ENCODE measurements at regions not wholly inside any gene's neighbourhood (a gene's known extent, or its start where the extent isn't known, plus 50 kb on each side); places are given as distances from the start of the nearest gene placed in this dataset.

DNA sequence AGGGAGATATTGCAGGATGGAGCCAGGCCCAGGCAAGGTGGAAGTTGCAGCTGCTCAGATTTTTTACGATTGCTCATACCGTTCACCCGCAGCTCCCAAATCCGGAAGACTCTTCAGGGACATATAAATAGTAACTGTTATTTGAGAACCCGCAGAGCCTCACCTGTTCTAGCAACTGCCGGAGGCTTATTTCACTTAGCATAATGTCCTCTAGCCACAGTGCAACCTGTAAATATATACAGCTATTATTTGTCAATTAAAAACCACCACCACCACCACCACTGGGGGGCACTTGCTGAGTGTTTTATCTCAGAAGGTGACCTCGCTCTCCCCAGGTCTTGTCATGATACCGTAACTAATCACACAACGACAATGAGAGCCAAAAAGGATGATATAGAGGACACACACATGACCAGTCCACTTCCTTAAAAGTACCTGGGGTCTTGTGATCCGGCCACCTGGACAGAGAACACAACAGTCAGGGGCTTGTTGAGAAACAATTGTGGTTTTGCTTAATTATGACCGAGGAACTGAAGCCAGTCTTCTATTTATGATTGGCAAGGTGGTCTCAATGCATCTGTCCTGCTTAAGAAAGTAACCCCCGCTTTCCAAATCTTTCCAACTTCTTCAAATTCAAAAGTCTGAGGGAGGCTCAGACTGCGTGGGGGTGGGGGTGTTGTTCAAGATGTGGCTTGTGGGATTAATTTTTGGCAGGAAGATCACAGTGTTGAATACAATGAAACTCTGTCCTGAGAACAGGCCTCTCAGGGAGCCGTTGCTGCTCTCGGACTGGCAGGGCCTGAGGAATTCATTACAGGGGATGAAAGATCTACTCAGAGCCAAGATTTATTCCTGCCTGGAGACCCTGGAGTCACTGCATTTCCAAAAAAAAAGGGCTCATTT, 72.3 kb upstream of the PRNP start:
- DNase-seq (ENCODE audit: low spot score) (no peak), ATAC-seq (ENCODE audit: insufficient number of reproducible peaks, low FRiP score, low read depth) (no peak)
- no peak overlapping the region for H3K4me3 ChIP-seq

DNA sequence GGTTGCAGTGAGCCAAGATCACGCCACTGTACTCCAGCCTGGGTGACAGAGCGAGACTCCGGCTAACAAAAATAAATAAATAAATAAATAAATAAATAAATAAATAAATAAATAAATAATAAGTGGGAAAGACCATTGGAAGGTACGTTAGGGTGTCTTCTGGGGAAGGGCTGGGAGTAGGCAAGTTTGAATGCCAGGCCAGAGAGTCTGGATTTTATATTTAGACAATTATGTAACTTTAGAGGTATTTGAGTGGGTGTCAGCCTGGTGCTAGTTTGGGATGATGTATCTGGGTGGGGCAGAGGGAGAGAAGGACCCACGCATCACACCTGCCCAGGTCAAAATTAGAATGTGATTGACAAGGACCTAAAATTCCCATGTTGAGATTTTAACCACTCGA, 73.1 kb upstream of the PRNP start:
- TF ChIP-seq, protein P1, sequence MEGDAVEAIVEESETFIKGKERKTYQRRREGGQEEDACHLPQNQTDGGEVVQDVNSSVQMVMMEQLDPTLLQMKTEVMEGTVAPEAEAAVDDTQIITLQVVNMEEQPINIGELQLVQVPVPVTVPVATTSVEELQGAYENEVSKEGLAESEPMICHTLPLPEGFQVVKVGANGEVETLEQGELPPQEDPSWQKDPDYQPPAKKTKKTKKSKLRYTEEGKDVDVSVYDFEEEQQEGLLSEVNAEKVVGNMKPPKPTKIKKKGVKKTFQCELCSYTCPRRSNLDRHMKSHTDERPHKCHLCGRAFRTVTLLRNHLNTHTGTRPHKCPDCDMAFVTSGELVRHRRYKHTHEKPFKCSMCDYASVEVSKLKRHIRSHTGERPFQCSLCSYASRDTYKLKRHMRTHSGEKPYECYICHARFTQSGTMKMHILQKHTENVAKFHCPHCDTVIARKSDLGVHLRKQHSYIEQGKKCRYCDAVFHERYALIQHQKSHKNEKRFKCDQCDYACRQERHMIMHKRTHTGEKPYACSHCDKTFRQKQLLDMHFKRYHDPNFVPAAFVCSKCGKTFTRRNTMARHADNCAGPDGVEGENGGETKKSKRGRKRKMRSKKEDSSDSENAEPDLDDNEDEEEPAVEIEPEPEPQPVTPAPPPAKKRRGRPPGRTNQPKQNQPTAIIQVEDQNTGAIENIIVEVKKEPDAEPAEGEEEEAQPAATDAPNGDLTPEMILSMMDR (IDR thresholded peaks at IDR 0.05), result no peak
- Histone ChIP-seq H3K27me3 (replicated peaks; ENCODE audit: insufficient read depth) (no peaks in the 10 kb centered on the region), H3K9me3 (no peaks in the 10 kb centered on the region), H3K4me1 (ENCODE audit: control insufficient read depth in 1 of 2, low read depth in 2 of 2) (peaks cover 0 to 8% of the 10 kb centered on the region in 2 donors), H3K27ac (no peak overlapping the region), H3K36me3 (no peaks in the 10 kb centered on the region), H3K4me3 (no peak overlapping the region)
- DNase-seq (ENCODE audit: low spot score) (no peak), ATAC-seq (ENCODE audit: insufficient number of reproducible peaks, low FRiP score, low read depth) (no peak)

More for the DNA sequence above, 72.3 kb upstream of the PRNP start:
- Histone ChIP-seq H3K27ac (no peak overlapping the region), H3K4me1 (ENCODE audit: control insufficient read depth in 1 of 2, low read depth in 2 of 2) (peaks cover 0 to 8% of the 10 kb centered on the region in 2 donors), H3K9me3 (no peaks in the 10 kb centered on the region), H3K27me3 (replicated peaks; ENCODE audit: insufficient read depth) (no peaks in the 10 kb centered on the region), H3K36me3 (no peaks in the 10 kb centered on the region)
- TF ChIP-seq, protein P1 (IDR thresholded peaks at IDR 0.05), result no peak

DNA sequence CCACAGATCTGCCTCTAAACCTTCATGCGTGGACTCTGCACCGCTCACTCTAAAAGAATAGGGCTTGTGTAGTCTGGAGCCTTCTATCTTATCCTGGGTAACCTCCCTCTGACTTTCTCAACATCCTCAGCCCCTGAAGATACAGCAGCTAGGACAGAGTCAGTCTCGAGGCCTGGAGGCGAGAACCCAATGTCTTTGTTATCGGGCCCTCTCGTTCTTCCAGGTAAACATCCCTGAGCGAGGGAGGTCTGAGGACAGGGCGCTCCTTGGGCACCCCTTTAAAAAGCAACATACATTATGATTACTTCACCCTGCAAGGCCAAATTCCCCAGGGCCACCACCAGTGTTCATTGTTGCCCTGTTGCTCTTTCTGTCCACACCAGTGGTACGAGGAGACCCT, 75.4 kb upstream of the PRNP start:
- H3K27ac ChIP-seq, result no peak overlapping the region
- peaks cover 0 to 8% of the 10 kb centered on the region in 2 donors for H3K4me1 ChIP-seq (ENCODE audit: control insufficient read depth in 1 of 2, low read depth in 2 of 2)
- TF ChIP-seq, protein P1 (IDR thresholded peaks at IDR 0.05), result no peak
- H3K27me3 ChIP-seq (replicated peaks; ENCODE audit: insufficient read depth), result no peaks in the 10 kb centered on the region
- H3K9me3 ChIP-seq, result no peaks in the 10 kb centered on the region
- H3K36me3 ChIP-seq, result no peaks in the 10 kb centered on the region
- DNase-seq (ENCODE audit: low spot score), result no peak
- no peak for ATAC-seq (ENCODE audit: insufficient number of reproducible peaks, low FRiP score, low read depth)
- no peak overlapping the region for H3K4me3 ChIP-seq

DNA sequence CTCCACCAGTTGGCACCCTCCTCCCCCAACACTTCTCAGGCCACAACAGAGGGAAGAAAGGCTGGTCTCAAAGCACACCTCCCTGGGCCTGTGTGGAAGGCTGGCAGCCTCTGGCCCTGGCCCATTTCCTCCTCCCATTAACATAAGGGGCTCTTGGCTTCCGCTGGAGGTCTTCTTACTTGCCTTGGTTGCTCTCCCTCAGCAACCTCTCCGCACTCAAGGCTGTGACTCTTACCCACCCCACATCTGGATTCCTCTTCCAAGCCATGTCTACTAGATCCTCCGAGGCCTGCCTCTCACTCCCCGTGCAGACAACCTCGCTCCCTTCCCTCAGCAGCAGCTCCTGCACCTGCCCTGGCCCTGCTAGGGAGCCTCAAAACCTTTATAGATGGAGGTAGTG, 76.7 kb upstream of the PRNP start:
- DNase-seq (ENCODE audit: low spot score), result no peak
- ATAC-seq (ENCODE audit: insufficient number of reproducible peaks, low FRiP score, low read depth), result no peak
- Histone ChIP-seq H3K36me3 (no peaks in the 10 kb centered on the region), H3K9me3 (no peaks in the 10 kb centered on the region), H3K27me3 (replicated peaks; ENCODE audit: insufficient read depth) (no peaks in the 10 kb centered on the region), H3K4me3 (no peak overlapping the region), H3K4me1 (ENCODE audit: control insufficient read depth in 1 of 2, low read depth in 2 of 2) (peaks cover 0 to 8% of the 10 kb centered on the region in 2 donors), H3K27ac (no peak overlapping the region)
- TF ChIP-seq, protein P1 (IDR thresholded peaks at IDR 0.05), result no peak

DNA sequence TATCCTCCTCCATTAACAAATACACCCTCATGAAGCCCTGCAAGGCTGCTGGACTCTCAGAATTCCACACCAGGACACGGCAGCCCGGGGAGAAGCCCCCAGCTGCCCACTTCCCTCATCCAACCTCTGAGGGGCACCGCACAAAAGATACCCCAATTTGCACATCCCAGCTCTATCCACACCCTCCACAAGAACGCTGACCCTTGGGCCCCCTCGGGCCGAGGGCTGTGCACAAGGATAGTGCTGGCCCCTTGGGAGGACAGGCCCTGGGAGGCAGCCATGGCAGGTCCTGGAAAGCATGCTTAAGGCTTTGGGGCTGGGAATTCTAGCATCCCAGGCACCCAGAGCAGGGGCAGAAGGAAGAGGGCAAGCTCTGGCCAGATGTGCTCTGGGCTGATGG, 77.4 kb upstream of the PRNP start:
- DNase-seq (ENCODE audit: low spot score) (no peak), ATAC-seq (ENCODE audit: insufficient number of reproducible peaks, low FRiP score, low read depth) (no peak)
- H3K36me3 ChIP-seq, result no peaks in the 10 kb centered on the region
- TF ChIP-seq, protein P1 (IDR thresholded peaks at IDR 0.05), result no peak
- no peak overlapping the region for H3K27ac ChIP-seq
- H3K4me1 ChIP-seq (ENCODE audit: control insufficient read depth in 1 of 2, low read depth in 2 of 2), result peaks cover 0 to 7% of the 10 kb centered on the region in 2 donors
- H3K27me3 ChIP-seq (replicated peaks; ENCODE audit: insufficient read depth), result no peaks in the 10 kb centered on the region
- no peak overlapping the region for H3K4me3 ChIP-seq
- H3K9me3 ChIP-seq, result no peaks in the 10 kb centered on the region

Measured in thoracic aorta (tissue), 2 donors.